GM19035 (cell line): ENCODE measurements at regions not wholly inside any gene's neighbourhood (a gene's known extent, or its start where the extent isn't known, plus 50 kb on each side); places are given as distances from the start of the nearest gene placed in this dataset.
"Not testable (repeated sequence)": the region's sequence is repeated elsewhere in the genome, so short reads cannot be mapped to it uniquely, and the experiment has no call there.

Source experiments
- ATAC-seq: cut with Tn5 transposase; IDR thresholded peaks from one replicate; pipeline ENCODE4 v1.9.1; 2021; ENCODE audit not compliant: unreplicated experiment

DNA sequence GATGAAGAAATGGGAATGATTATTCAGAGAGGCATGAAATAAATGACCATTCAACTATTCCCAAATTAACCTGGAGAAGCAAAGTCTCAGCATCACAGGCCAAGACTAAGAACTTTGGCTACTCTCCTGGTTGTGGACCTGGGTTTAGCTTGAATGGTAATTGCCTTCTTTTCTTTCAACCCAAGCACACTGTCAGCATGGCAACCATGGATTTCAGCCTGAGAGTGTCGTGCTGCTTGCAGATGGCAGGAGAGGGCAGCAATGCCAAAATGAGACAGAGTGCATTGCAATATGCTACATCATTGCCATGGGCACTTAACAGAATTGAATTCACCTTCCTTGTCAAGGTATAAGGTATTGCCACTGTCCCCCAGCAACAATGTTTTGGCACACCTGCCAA is 767.2 kb downstream of the REEP3 start:
- no peak for ATAC-seq

DNA sequence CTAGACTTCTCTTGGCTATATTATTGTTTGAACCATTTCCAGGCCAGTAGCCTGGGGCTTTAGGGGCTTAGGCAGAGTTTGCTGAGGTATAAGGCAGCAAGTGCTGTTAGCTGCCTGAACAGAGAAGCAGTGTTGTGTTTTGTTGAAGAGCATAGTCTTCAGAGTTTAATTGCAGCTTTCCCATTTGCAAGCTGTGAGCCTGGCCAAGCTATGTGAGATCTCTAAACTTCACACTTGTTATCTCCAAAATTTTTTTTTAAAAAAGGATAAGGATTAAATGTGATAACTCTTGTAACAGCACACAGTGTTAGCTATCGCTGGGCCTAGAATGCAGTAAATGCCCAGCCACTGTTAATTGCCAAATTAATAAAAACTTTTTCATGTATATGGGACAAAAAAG is 782.4 kb downstream of the REEP3 start:
- no peak for ATAC-seq

DNA sequence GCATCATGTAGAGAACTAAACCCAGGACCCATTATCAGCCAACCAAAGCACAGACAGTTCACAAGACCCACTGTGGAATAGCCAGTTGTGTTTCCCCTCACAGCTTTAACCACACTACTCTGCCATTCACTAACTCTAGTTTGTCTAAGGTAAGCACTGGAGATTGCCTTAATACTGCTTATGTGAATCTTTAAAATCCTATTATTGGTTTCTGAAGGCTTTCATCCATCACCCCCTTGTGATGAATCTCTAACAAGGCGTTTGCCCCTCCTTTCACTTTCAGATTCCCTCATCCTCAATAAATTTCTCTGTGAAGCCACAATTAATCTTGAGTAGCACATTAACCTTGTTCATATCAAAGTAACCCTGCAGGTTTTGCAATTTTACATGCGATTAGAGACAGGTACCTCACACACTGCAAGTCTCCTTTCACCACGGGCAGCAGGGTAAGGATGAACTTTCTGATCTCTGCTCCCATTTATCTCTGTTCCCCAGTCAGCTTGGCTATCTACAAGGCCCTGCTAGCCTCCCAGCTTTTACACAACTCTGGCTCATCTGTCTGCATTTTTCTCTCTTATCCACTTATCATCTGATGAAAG is 785.6 kb downstream of the REEP3 start:
- ATAC-seq = no peak

DNA sequence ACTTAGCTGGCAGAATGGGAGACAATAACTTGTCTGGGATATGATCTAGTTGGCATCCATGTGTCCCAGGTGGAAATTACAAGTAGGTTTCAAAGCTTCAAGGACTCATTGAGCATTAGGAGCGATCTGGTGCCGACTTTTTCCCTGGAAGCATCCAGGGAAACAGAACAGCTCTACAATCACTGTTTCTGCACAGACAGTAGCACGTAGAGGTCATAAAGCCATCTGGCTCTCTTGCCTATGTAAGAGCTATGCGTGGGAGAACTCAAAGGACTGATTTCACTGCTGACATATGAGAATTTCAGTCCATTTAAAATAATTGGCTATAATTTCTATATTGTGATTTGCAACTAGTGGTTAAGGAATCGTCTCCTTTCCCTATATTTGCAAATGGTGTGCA is 791.7 kb downstream of the REEP3 start:
- no peak for ATAC-seq

- ATAC-seq = no peak
These were observed 792.8 kb downstream of the REEP3 start for GRCh38 chr10:64313967-64314366.

DNA sequence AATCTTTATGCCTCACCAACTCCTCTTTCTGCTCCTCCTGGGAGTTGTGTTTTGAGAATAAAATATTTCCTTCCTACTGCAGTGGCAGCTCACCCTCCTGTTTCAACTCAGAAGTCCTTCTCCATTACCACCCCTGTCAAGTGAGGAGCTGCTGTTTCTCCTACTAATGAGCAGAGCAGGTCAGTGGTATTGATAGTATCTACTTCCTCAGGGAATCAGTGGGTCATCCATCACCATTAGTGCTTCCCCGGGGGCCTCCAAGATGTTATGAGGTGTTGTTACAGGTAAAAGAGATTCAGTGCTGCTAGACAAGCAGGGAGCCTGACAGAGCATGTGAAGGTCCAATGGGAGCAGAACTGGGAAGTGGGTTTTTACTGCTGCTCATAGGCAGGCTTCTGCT is 795.2 kb downstream of the REEP3 start:
- ATAC-seq = no peak

- no peak for ATAC-seq
These were observed 795.6 kb downstream of the REEP3 start for GRCh38 chr10:64316833-64317232.

- no peak for ATAC-seq
These were observed 799.2 kb downstream of the REEP3 start for GRCh38 chr10:64320448-64320847.

DNA sequence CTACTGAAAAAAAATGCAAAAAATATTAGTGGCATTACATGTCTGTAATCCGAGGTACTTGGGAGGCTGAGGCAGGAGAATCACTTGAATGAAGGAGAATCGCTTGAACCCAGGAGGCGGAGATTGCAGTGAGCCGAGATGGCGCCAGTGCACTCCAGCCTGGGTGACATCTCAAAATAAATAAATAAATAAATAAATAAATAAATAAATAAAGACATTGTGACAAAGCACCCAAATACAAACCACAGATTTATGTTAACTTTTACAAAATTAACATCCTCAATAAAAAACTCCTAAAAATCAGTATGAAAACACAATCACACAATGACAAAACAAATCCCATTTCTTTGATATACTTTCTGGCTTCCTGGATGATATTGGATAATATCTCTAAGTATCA is 808.3 kb downstream of the REEP3 start:
- ATAC-seq = no peak

- ATAC-seq = no peak
These were observed 811.4 kb downstream of the REEP3 start for GRCh38 chr10:64332551-64332950.

DNA sequence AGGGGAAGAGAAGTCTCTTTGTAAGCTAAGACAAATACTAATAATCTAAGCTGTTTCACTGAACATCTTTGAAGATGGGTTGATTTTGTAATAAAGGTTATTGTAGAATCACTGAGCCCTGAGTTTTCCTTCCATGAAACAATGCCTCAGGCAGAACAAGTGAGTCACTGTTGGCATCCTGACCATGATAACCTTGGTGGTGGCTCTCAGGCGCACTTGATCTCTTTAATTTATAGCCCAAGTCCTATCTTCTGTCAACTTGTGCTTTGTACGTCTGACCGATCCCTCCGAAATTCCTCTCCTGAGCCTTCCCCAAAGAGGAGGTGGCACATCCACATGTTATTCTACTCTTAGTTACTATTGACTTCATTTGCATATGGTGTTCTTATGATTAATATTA is 812.9 kb downstream of the REEP3 start:
- ATAC-seq = no peak

GRCh38 chr10:64344211-64344610 is 823.0 kb downstream of the REEP3 start:
- no peak for ATAC-seq

DNA sequence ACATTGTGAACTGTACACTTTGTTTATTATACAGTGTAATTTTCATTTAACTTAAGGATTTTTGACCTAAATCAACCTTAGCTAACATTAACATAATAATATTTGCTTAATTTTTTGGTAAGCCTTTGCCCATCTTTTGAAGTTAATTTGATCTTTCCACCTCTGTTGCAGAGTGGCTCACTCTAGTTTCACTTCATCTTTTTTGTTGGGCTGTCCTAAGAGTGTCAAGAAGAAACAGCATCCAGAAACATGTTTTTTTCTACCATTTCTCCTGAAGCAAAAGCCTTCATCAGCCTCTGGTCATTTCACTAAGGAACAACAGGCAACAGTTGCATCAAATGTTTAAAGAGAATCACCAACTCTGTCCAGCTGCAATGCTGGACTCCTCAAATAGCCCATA is 824.7 kb downstream of the REEP3 start:
- no peak for ATAC-seq

DNA sequence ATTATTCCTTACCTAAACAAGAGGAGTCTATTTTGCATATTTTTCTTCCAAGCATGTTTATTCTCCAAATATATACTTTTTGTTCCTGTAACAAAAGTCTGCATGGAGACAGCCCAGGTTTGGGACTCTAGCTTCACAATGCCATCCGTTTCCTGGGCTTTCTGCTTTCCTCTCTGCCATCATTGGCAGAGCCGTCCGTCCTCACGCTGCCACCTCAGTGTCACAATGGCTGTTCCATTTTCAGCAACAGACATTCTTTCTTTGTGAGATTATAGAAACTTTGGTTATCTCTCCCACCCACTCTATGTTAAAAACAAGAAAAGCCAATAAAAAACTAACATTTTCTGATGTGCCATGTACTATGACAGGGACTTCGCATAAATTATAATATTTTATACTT is 825.2 kb downstream of the REEP3 start:
- no peak for ATAC-seq

- no peak for ATAC-seq
These were observed 829.5 kb downstream of the REEP3 start for GRCh38 chr10:64350665-64351064.

DNA sequence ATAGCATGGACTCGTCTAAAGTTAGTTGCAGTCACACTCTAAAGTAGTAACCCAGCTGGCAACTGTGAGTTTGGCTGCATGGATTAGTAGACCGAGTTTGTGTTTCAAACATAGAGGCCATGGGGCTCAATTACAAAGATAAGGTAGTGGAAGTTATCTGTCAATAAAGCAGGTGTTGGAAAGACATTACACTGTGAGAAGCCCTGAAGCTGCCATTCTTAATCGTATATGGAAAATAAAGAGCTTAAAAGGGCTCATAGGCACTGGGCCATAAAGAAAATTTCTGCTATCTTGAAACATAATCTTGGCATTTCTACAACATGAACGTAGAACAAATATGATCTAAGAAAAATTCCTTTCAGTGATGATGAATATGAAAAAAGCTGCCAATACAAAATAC is 837.7 kb downstream of the REEP3 start:
- no peak for ATAC-seq

DNA sequence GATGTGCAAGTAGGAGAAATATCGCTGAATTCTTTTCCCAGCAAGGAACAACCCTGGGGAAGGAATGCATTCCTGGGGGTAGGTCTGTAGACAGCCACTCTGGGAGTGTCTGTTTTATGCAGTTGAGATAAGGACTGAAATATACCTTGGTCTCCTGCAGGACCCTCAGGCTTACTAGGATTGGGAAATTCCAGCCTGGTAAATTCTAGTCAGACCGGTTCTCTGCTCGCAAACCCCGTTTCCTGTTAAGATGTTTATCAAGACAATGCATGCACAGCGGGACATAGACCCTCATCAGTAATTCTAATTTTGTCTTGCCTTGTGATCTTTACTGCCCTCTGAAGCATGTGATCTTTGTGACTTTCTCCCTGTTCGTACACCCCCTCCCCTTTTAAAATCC is 839.0 kb downstream of the REEP3 start:
- not testable (repeated sequence) for ATAC-seq

- no peak for ATAC-seq
These were observed 842.5 kb downstream of the REEP3 start for GRCh38 chr10:64363687-64364086.

- no peak for ATAC-seq
These were observed 844.5 kb downstream of the REEP3 start for GRCh38 chr10:64365663-64366062.

DNA sequence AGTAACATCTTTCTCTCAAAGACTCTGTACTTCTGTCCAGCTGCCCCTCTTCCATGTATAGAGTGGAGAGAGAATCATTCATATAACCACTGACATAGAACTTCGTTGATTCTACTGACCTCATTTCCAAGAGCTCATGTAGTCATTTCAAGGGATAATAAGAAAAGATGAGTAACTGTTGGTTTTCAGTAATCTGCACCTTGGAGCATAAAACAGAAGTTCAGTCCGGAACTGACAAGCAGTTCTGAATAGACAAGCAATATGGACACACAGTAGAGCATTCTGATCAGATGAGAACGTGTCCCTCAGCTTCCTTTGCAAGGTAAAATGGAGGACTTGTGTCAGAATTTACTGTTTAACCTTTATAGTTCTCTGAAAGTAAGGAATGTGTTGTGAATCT is 847.1 kb downstream of the REEP3 start:
- no peak for ATAC-seq

GRCh38 chr10:64369885-64370773 is 848.9 kb downstream of the REEP3 start:
- no peak for ATAC-seq

- ATAC-seq = no peak
These were observed 853.1 kb downstream of the REEP3 start for GRCh38 chr10:64374346-64374745.

GRCh38 chr10:64376167-64376566 is 855.0 kb downstream of the REEP3 start:
- no peak for ATAC-seq
